Nephron (organoid): ENCODE measurements at regions not wholly inside any gene's neighbourhood (a gene's known extent, or its start where the extent isn't known, plus 50 kb on each side); places are given as distances from the start of the nearest gene placed in this dataset.

Source experiments
- H3K27ac Mint-ChIP-seq, 3 experiments: 2 replicates each; pipeline ENCODE4 v1.8.0; 2020; ENCODE audit warnings: mixed read lengths in 3 of 3, mild to moderate bottlenecking in 2 of 3, moderate library complexity in 1 of 3
- H3K27me3 Mint-ChIP-seq: 2 replicates; pipeline ENCODE4 v1.8.0; 2021; ENCODE audit warnings: low read depth, mild to moderate bottlenecking, moderate library complexity, mixed read lengths
- H3K36me3 Mint-ChIP-seq: 2 replicates; pipeline ENCODE4 v1.8.0; 2020; ENCODE audit warnings: low read depth, mixed read lengths
- H3K4me1 Mint-ChIP-seq: 2 replicates; pipeline ENCODE4 v1.8.0; 2020; ENCODE audit warnings: mixed read lengths
- H3K4me3 Mint-ChIP-seq, 3 experiments: 2 replicates each; pipeline ENCODE4 v1.8.0; 2020; ENCODE audit warnings: mild to moderate bottlenecking in 3 of 3, mixed read lengths in 3 of 3, moderate library complexity in 2 of 3
- H3K9me3 Mint-ChIP-seq: 2 replicates; pipeline ENCODE4 v1.8.0; 2020; ENCODE audit warnings: mixed read lengths
- CTCF ChIP-seq, 3 experiments: fragments of 200-600 bp; sonication (generic); IDR thresholded peaks; one replicate each; pipeline ENCODE4 v1.5.0; 2021; ENCODE audit warnings: antibody characterized with exemption in 3 of 3; ENCODE audit not compliant: unreplicated experiment in 3 of 3

- TF ChIP-seq CTCF (IDR thresholded peaks at IDR 0.05; ENCODE audit: unreplicated experiment in 3 of 3): no peak
- Mint-ChIP-seq H3K27me3 (no peaks in the 10 kb centered on the region), H3K27ac (no peak overlapping the region), H3K4me1 (no peaks in the 10 kb centered on the region), H3K4me3 (no peak overlapping the region), H3K36me3 (no peaks in the 10 kb centered on the region), H3K9me3 (no peaks in the 10 kb centered on the region)
These were observed 468.4 kb upstream of the PRKX start for GRCh38 chrX:4181782-4182407.

- H3K9me3 Mint-ChIP-seq: no peaks in the 10 kb centered on the region
- H3K27ac Mint-ChIP-seq: no peak overlapping the region
- H3K36me3 Mint-ChIP-seq: no peaks in the 10 kb centered on the region
- no peak overlapping the region for H3K4me3 Mint-ChIP-seq
- no peaks in the 10 kb centered on the region for H3K4me1 Mint-ChIP-seq
- TF ChIP-seq CTCF (IDR thresholded peaks at IDR 0.05; ENCODE audit: unreplicated experiment in 3 of 3): no peak
- H3K27me3 Mint-ChIP-seq: no peaks in the 10 kb centered on the region
These were observed 465.6 kb upstream of the PRKX start for GRCh38 chrX:4179031-4179430.

- Mint-ChIP-seq H3K4me3 (no peak overlapping the region), H3K27ac (no peak overlapping the region), H3K4me1 (no peaks in the 10 kb centered on the region), H3K9me3 (peaks cover 7% of the 10 kb centered on the region), H3K27me3 (no peaks in the 10 kb centered on the region), H3K36me3 (no peaks in the 10 kb centered on the region)
- no peak for TF ChIP-seq CTCF (IDR thresholded peaks at IDR 0.05; ENCODE audit: unreplicated experiment in 3 of 3)
These were observed 461.8 kb upstream of the PRKX start for GRCh38 chrX:4175221-4175620.

GRCh38 chrX:4173743-4174142 lies 460.3 kb upstream of the PRKX start:
- Mint-ChIP-seq H3K27ac (no peak overlapping the region), H3K9me3 (peaks cover 7% of the 10 kb centered on the region), H3K4me1 (no peaks in the 10 kb centered on the region), H3K36me3 (no peaks in the 10 kb centered on the region), H3K27me3 (no peaks in the 10 kb centered on the region), H3K4me3 (no peak overlapping the region)
- TF ChIP-seq CTCF (IDR thresholded peaks at IDR 0.05; ENCODE audit: unreplicated experiment in 3 of 3): no peak

GRCh38 chrX:4151798-4152197 lies 438.3 kb upstream of the PRKX start:
- Mint-ChIP-seq H3K4me3 (no peak overlapping the region), H3K4me1 (no peaks in the 10 kb centered on the region), H3K27me3 (no peaks in the 10 kb centered on the region), H3K9me3 (peaks cover 8% of the 10 kb centered on the region), H3K36me3 (no peaks in the 10 kb centered on the region), H3K27ac (no peak overlapping the region)
- TF ChIP-seq CTCF (IDR thresholded peaks at IDR 0.05; ENCODE audit: unreplicated experiment in 3 of 3): no peak

GRCh38 chrX:4150259-4150658 lies 436.8 kb upstream of the PRKX start:
- TF ChIP-seq CTCF (IDR thresholded peaks at IDR 0.05; ENCODE audit: unreplicated experiment in 3 of 3): no peak
- Mint-ChIP-seq H3K27me3 (no peaks in the 10 kb centered on the region), H3K9me3 (peaks cover 8% of the 10 kb centered on the region), H3K4me1 (no peaks in the 10 kb centered on the region), H3K27ac (no peak overlapping the region), H3K4me3 (no peak overlapping the region), H3K36me3 (no peaks in the 10 kb centered on the region)
